ENCODE measurements at regions not wholly inside any gene's neighbourhood (a gene's known extent, or its start where the extent isn't known, plus 50 kb on each side); places are given as distances from the start of the nearest gene placed in this dataset.

DNA sequence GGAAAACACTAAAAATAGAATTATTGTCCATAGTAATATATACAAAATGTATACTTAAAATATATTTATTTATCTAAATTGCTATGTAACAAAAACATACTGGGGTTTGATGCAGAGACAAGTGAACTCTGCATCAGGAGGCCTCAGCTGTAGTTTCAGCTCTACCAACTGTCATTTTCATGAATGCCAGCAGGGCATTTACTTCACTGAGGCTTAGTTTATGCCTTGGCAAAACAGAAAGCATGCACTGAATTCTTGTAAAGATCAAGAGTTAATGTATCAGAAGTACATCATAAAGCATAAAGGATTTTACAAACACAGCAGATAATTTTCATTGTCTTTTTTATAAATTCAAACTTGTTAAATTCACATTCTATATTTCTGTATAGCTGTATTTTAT is 577.0 kb downstream of the C4orf33 start:
- intact Hi-C loops (cut with micrococcal nuclease): no loop called here
- Histone ChIP-seq H3K27me3 (ENCODE audit: low read depth) (no peaks in the 10 kb centered on the region), H3K9me3 (replicated peaks) (peaks cover 7% of the 10 kb centered on the region), H3K27ac (replicated peaks) (no peak overlapping the region), H3K4me3 (no peak overlapping the region), H3K4me1 (no peaks in the 10 kb centered on the region), H3K36me3 (no peaks in the 10 kb centered on the region)
- TF ChIP-seq, protein P1, sequence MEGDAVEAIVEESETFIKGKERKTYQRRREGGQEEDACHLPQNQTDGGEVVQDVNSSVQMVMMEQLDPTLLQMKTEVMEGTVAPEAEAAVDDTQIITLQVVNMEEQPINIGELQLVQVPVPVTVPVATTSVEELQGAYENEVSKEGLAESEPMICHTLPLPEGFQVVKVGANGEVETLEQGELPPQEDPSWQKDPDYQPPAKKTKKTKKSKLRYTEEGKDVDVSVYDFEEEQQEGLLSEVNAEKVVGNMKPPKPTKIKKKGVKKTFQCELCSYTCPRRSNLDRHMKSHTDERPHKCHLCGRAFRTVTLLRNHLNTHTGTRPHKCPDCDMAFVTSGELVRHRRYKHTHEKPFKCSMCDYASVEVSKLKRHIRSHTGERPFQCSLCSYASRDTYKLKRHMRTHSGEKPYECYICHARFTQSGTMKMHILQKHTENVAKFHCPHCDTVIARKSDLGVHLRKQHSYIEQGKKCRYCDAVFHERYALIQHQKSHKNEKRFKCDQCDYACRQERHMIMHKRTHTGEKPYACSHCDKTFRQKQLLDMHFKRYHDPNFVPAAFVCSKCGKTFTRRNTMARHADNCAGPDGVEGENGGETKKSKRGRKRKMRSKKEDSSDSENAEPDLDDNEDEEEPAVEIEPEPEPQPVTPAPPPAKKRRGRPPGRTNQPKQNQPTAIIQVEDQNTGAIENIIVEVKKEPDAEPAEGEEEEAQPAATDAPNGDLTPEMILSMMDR (IDR thresholded peaks at IDR 0.05; ENCODE audit: borderline replicate concordance): no peak
- DNase-seq: no peak

DNA sequence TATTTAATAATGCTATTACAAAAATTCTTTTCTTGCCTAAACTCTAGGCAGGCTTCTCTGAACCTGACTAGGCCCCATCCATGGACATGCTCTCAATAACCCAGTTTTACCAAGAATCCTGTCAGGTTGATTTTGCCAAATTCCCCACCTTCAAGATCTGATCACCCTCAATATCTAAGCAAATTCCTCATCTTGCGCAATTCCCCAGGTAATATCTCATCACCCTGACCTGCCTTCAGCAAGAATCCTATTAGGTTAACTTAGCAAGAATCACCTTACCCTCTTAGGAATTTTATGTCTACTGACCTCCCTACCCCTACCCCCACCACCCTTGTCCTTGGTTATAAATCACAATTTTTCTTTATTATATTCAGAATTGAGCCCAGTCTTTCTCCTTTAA is 579.1 kb downstream of the C4orf33 start:
- no peak for DNase-seq
- Histone ChIP-seq H3K9me3 (replicated peaks) (peaks cover 7% of the 10 kb centered on the region), H3K4me3 (no peak overlapping the region), H3K4me1 (no peaks in the 10 kb centered on the region), H3K27ac (replicated peaks) (no peak overlapping the region), H3K27me3 (ENCODE audit: low read depth) (no peaks in the 10 kb centered on the region), H3K36me3 (no peaks in the 10 kb centered on the region)
- intact Hi-C loops (cut with micrococcal nuclease): no loop called here
- TF ChIP-seq, protein P1 (IDR thresholded peaks at IDR 0.05; ENCODE audit: borderline replicate concordance): no peak

DNA sequence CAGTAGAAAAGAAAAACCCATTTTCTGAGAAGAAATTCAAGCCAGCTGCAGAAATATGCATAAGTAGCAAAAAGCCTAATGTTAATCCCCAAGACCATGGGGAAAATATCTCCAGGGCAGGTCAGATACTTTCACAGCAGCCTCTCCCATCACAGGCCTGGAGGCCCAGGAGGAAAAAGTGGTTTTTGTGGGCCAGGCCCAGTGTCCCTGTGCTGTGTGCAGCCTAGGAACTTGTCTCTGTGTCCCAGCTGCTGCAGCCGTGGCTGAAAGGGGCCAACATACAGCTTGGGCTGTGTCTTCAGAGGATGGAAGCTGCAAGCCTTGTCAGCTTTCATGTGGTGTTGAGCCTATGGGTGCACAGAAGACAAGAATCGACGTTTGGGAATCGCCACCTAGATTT is 581.0 kb downstream of the C4orf33 start:
- intact Hi-C loops (cut with micrococcal nuclease): no loop called here
- TF ChIP-seq, protein P1 (IDR thresholded peaks at IDR 0.05; ENCODE audit: borderline replicate concordance): no peak
- H3K4me1 ChIP-seq: no peaks in the 10 kb centered on the region
- H3K4me3 ChIP-seq: no peak overlapping the region
- no peak for DNase-seq
- peaks cover 7% of the 10 kb centered on the region for H3K9me3 ChIP-seq (replicated peaks)
- H3K27me3 ChIP-seq (ENCODE audit: low read depth): no peaks in the 10 kb centered on the region
- H3K27ac ChIP-seq (replicated peaks): no peak overlapping the region
- no peaks in the 10 kb centered on the region for H3K36me3 ChIP-seq

DNA sequence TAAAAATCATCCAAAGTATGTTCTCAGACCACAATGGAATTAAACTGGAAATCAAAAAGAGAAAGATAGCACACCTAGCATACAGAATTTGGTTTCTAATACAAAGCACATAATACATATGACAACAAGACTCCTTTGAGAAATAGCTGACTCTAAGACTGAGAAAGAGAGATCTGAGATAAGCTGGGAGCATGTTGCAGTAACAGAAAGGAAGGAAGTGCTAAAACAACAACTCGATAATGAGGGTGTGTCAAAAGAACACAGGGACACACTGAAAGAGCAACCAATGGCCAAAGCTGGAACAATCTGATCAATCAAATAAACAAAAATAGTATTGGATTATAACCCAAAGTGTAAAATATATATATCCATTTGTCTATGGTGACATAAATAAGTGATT is 586.6 kb downstream of the C4orf33 start:
- no peak overlapping the region for H3K4me3 ChIP-seq
- H3K36me3 ChIP-seq: no peaks in the 10 kb centered on the region
- H3K27me3 ChIP-seq (ENCODE audit: low read depth): no peaks in the 10 kb centered on the region
- peaks cover 5% of the 10 kb centered on the region for H3K9me3 ChIP-seq (replicated peaks)
- no peak for DNase-seq
- intact Hi-C loops (cut with micrococcal nuclease): no loop called here
- no peak overlapping the region for H3K27ac ChIP-seq (replicated peaks)
- TF ChIP-seq, protein P1 (IDR thresholded peaks at IDR 0.05; ENCODE audit: borderline replicate concordance): no peak
- no peaks in the 10 kb centered on the region for H3K4me1 ChIP-seq

DNA sequence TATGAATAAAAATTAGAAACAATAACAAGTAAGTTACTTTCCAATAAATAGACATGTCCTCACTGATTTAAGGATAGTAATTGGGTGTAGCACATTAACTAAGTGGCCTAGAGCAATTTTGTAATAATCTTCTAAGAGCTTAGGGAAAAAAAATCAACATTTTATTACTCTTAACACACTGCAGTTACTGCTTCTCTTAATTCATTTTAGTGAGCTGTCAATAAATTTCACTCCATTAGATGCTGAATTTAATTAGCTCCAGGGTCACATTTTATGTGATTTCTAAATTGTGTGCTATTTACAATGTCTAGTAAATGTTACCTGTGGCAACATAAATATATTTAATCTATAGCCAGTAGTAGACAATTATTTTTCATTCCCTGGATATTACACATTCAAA is 612.0 kb downstream of the C4orf33 start:
- no peaks in the 10 kb centered on the region for H3K4me1 ChIP-seq
- no peaks in the 10 kb centered on the region for H3K36me3 ChIP-seq
- H3K27ac ChIP-seq (replicated peaks): no peak overlapping the region
- no peak for DNase-seq
- intact Hi-C loops (cut with micrococcal nuclease): no loop called here
- TF ChIP-seq, protein P1 (IDR thresholded peaks at IDR 0.05; ENCODE audit: borderline replicate concordance): no peak
- H3K27me3 ChIP-seq (ENCODE audit: low read depth): no peaks in the 10 kb centered on the region
- H3K4me3 ChIP-seq: no peak overlapping the region
- peaks cover 16% of the 10 kb centered on the region for H3K9me3 ChIP-seq (replicated peaks)

DNA sequence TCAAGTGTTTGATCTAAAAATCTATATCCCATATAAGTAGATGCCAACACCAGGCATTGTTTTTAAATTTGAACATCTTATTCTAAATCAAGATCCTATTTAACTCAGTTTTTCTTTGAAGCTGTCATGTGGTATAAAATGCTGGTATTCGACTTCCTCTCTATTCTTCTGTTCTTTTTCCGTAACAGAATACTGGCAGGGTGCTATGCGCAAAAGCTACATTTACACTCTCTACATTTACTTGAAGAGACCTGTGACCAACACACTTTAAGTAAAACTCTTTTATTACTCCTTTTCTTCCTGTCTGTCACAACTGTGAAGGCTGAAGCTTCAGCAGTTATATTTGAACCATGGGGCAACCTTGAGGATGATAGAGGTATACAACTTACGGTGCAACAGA is 612.8 kb downstream of the C4orf33 start:
- Histone ChIP-seq H3K9me3 (replicated peaks) (peaks cover 16% of the 10 kb centered on the region), H3K4me3 (no peak overlapping the region), H3K27me3 (ENCODE audit: low read depth) (no peaks in the 10 kb centered on the region), H3K36me3 (no peaks in the 10 kb centered on the region), H3K4me1 (no peaks in the 10 kb centered on the region), H3K27ac (replicated peaks) (no peak overlapping the region)
- TF ChIP-seq, protein P1 (IDR thresholded peaks at IDR 0.05; ENCODE audit: borderline replicate concordance): no peak
- no peak for DNase-seq
- intact Hi-C loops (cut with micrococcal nuclease): no loop called here

Data from left ventricle myocardium inferior (tissue), 1 donor.